Fibroblast of gingiva (primary cell): ENCODE measurements at regions not wholly inside any gene's neighbourhood (a gene's known extent, or its start where the extent isn't known, plus 50 kb on each side); places are given as distances from the start of the nearest gene placed in this dataset.
"Not testable (repeated sequence)": the region's sequence is repeated elsewhere in the genome, so short reads cannot be mapped to it uniquely, and the experiment has no call there.

Experiments used
- DNase-seq: peaks from one replicate; pipeline ENCODE4 v3.0.0-alpha.2; 2011; ENCODE audit warnings: low read depth

GRCh38 chr12:89289720-89290119 is 62.6 kb downstream of the DUSP6 start:
- DNase-seq = no peak

GRCh38 chr12:89288959-89289358 is 63.3 kb downstream of the DUSP6 start:
- DNase-seq = no peak

- no peak for DNase-seq
These were observed 65.8 kb downstream of the DUSP6 start for GRCh38 chr12:89286501-89286900.

GRCh38 chr12:89281539-89281867 is 70.8 kb downstream of the DUSP6 start:
- DNase-seq = no peak

- no peak for DNase-seq
These were observed 71.3 kb downstream of the DUSP6 start for GRCh38 chr12:89280833-89281538.

- DNase-seq = no peak
These were observed 72.8 kb downstream of the DUSP6 start for GRCh38 chr12:89279499-89279898.

GRCh38 chr12:89278862-89279261 is 73.4 kb downstream of the DUSP6 start:
- no peak for DNase-seq

- DNase-seq = no peak
These were observed 74.1 kb downstream of the DUSP6 start for GRCh38 chr12:89278169-89278568.

GRCh38 chr12:89276860-89277259 is 75.4 kb downstream of the DUSP6 start:
- DNase-seq = no peak

GRCh38 chr12:89273525-89273924 is 78.8 kb downstream of the DUSP6 start:
- DNase-seq = no peak

GRCh38 chr12:89270548-89270947 is 81.8 kb downstream of the DUSP6 start:
- no peak for DNase-seq

- no peak for DNase-seq
These were observed 83.1 kb downstream of the DUSP6 start for GRCh38 chr12:89269174-89269573.

GRCh38 chr12:89267404-89267803 is 84.9 kb downstream of the DUSP6 start:
- no peak for DNase-seq

- not testable (repeated sequence) for DNase-seq
These were observed 85.6 kb downstream of the DUSP6 start for GRCh38 chr12:89266574-89267188.

GRCh38 chr12:89264837-89265236 is 87.5 kb downstream of the DUSP6 start:
- no peak for DNase-seq

- DNase-seq = no peak
These were observed 88.4 kb downstream of the DUSP6 start for GRCh38 chr12:89263900-89264299.

- DNase-seq = no peak
These were observed 89.3 kb downstream of the DUSP6 start for GRCh38 chr12:89262855-89263552.

- DNase-seq = peak; percentile 26
These were observed 90.3 kb downstream of the DUSP6 start for GRCh38 chr12:89261982-89262381.

- peak; percentile 29 for DNase-seq
These were observed 91.3 kb downstream of the DUSP6 start for GRCh38 chr12:89260841-89261637.

- DNase-seq = no peak
These were observed 92.5 kb downstream of the DUSP6 start for GRCh38 chr12:89259821-89260220.

- no peak for DNase-seq
These were observed 93.9 kb downstream of the DUSP6 start for GRCh38 chr12:89258240-89258969.

GRCh38 chr12:89257340-89257739 is 95.0 kb downstream of the DUSP6 start:
- DNase-seq = no peak
